Body of pancreas (tissue), 4 donors: ENCODE measurements at regions not wholly inside any gene's neighbourhood (a gene's known extent, or its start where the extent isn't known, plus 50 kb on each side); places are given as distances from the start of the nearest gene placed in this dataset.

ENCODE experiments used
- ATAC-seq: fragments of 150-250 bp; one replicate; pipeline ENCODE4 v1.9.1; 2016
- DNase-seq, 4 donors: peaks; one replicate each; pipeline ENCODE4 v3.0.0-alpha.2; 2019
- H3K27ac ChIP-seq, 4 donors: fragments of 200-600 bp; sonication (generic); 1 replicate in 3 of 4; 2 replicates in 1 of 4; pipeline versions ENCODE4 v1.5.1 to v1.6.1; 2016 to 2019; ENCODE audit warnings: mild to moderate bottlenecking in 1 of 4, mixed read lengths in 1 of 4, moderate library complexity in 1 of 4
- H3K27me3 ChIP-seq, 2 donors: fragments of 200-600 bp; sonication (generic); one replicate each; pipeline ENCODE4 v1.6.0; 2016; ENCODE audit warnings: mild to moderate bottlenecking in 1 of 2
- H3K36me3 ChIP-seq, 2 donors: fragments of 200-600 bp; sonication (generic); replicated peaks in 1 of 2; 2 replicates each; pipeline ENCODE4 v1.5.1; 2016; ENCODE audit warnings: low read depth in 2 of 2; ENCODE audit not compliant: insufficient read depth in 1 of 2
- H3K4me1 ChIP-seq: fragments of 200-600 bp; sonication (generic); one replicate; pipeline ENCODE4 v1.6.0; 2016
- H3K4me3 ChIP-seq, 2 donors: fragments of 200-600 bp; sonication (generic); 1 replicate in 1 of 2; 2 replicates in 1 of 2; pipeline ENCODE4 v1.5.1; 2016 to 2019
- H3K9me3 ChIP-seq, 3 donors: fragments of 200-600 bp; sonication (generic); 1 replicate in 2 of 3; 2 replicates in 1 of 3; pipeline ENCODE4 v1.5.1; 2016
- POLR2A ChIP-seq, 3 donors: fragments of 450-650 bp; IDR thresholded peaks; one replicate each; pipeline ENCODE4 v1.6.1; 2016; ENCODE audit warnings: antibody characterized with exemption in 3 of 3, mild to moderate bottlenecking in 2 of 3
- WGBS, 2 donors: methylation state at CpG; one replicate each; pipeline ENCODE4 v1.1.5; 2017; 5-methylcytosine and 5-hydroxymethylcytosine counted together
- intact Hi-C: fragments of 100-400 bp; cut with DNase I; formaldehyde crosslinking; loops from one replicate; pipeline ENCODE4 v1.15.1; 2023
- TF ChIP-seq, protein P1 (sequence below), 7 experiments: fragments of 450-650 bp in 4 of 7; fragments of 200-600 bp in 3 of 7; sonication (generic) in 3 of 7; IDR thresholded peaks; one replicate each; pipeline ENCODE4 v1.5.1; 2016 to 2019; ENCODE audit warnings: antibody characterized with exemption in 7 of 7

- intact Hi-C loops, result no loop called here
- no peaks in the 10 kb centered on the region for H3K36me3 ChIP-seq
- H3K27me3 ChIP-seq, result no peaks in the 10 kb centered on the region
- ATAC-seq (no peak), DNase-seq (no peak)
- H3K4me1 ChIP-seq, result no peaks in the 10 kb centered on the region
- H3K27ac ChIP-seq, result no peak overlapping the region
- no peaks in the 10 kb centered on the region for H3K9me3 ChIP-seq
- H3K4me3 ChIP-seq, result no peak overlapping the region
- no peak for TF ChIP-seq POLR2A (IDR thresholded peaks at IDR 0.05)
- TF ChIP-seq, protein P1, sequence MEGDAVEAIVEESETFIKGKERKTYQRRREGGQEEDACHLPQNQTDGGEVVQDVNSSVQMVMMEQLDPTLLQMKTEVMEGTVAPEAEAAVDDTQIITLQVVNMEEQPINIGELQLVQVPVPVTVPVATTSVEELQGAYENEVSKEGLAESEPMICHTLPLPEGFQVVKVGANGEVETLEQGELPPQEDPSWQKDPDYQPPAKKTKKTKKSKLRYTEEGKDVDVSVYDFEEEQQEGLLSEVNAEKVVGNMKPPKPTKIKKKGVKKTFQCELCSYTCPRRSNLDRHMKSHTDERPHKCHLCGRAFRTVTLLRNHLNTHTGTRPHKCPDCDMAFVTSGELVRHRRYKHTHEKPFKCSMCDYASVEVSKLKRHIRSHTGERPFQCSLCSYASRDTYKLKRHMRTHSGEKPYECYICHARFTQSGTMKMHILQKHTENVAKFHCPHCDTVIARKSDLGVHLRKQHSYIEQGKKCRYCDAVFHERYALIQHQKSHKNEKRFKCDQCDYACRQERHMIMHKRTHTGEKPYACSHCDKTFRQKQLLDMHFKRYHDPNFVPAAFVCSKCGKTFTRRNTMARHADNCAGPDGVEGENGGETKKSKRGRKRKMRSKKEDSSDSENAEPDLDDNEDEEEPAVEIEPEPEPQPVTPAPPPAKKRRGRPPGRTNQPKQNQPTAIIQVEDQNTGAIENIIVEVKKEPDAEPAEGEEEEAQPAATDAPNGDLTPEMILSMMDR (IDR thresholded peaks at IDR 0.05), result no peak
- 53 to 60% methylated on average over 3 of the region's 3 CpGs for WGBS, 2 donors
These were observed 299.3 kb downstream of the FBXW7 start for GRCh38 chr4:152236519-152237056.

DNA sequence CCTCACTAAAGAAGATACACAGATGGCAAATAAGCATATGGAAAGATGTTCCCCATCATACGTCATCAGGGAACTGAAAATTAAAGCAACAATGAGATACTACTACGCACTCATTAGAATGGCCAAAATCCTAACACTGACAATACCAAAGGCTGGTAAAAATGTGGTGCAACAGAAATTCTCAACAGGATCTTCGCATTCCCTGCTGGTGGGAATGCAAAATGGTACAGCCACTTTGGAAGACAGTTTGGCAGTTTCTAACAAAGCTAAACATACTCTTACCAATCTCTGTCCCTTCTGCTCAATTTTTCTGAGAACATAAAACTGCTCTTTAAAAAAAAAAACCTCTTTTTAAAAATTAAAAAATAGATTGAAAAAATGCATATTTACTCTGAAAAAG, 300.2 kb downstream of the FBXW7 start:
- Histone ChIP-seq H3K27ac (no peak overlapping the region), H3K36me3 (no peaks in the 10 kb centered on the region), H3K4me3 (no peak overlapping the region), H3K4me1 (no peaks in the 10 kb centered on the region), H3K9me3 (no peaks in the 10 kb centered on the region), H3K27me3 (no peaks in the 10 kb centered on the region)
- intact Hi-C loops, result no loop called here
- ATAC-seq, result no peak
- TF ChIP-seq, protein P1 (IDR thresholded peaks at IDR 0.05), result no peak
- no peak for TF ChIP-seq POLR2A (IDR thresholded peaks at IDR 0.05)
- WGBS, 2 donors, result 78 to 86% methylated on average over 3 of the region's 3 CpGs
- no peak for DNase-seq

GRCh38 chr4:152234571-152234970, 301.3 kb downstream of the FBXW7 start:
- WGBS, 2 donors, result 92 to 96% methylated on average over 3 of the region's 3 CpGs
- no peak for DNase-seq

DNA sequence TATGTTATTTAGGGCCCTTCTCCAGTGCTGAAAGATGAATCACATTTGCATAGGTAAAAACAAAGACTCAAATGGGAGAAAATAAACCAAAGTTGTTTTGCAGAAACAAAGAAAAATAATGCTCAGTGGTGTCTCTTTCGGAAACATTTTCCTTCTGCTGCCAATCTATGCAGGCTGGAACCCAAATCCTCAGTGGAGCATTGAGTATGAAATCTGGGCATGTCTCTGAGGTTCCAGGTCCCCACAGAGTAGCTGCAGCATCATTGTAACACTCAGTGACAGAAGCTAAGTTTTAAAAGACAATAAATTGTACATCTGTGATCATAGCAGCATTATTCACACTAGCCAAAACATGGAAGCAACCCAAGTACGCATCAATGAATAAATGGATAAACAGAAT, 303.6 kb downstream of the FBXW7 start:
- intact Hi-C loops, result no loop called here
- H3K36me3 ChIP-seq, result no peaks in the 10 kb centered on the region
- no peak for TF ChIP-seq POLR2A (IDR thresholded peaks at IDR 0.05)
- TF ChIP-seq, protein P1 (IDR thresholded peaks at IDR 0.05), result no peak
- ATAC-seq, result no peak
- H3K27ac ChIP-seq, result no peak overlapping the region
- 72 to 81% methylated on average over 2 of the region's 2 CpGs for whole genome bisulfite sequencing, 2 donors
- H3K4me1 ChIP-seq, result no peaks in the 10 kb centered on the region
- DNase-seq, result no peak
- H3K9me3 ChIP-seq, result no peaks in the 10 kb centered on the region
- no peak overlapping the region for H3K4me3 ChIP-seq
- H3K27me3 ChIP-seq, result no peaks in the 10 kb centered on the region

More at GRCh38 chr4:152234571-152234970, 301.3 kb downstream of the FBXW7 start:
- Histone ChIP-seq H3K36me3 (no peaks in the 10 kb centered on the region), H3K4me3 (no peak overlapping the region), H3K27ac (no peak overlapping the region), H3K27me3 (no peaks in the 10 kb centered on the region), H3K9me3 (no peaks in the 10 kb centered on the region), H3K4me1 (no peaks in the 10 kb centered on the region)
- no peak for TF ChIP-seq POLR2A (IDR thresholded peaks at IDR 0.05)
- TF ChIP-seq, protein P1 (IDR thresholded peaks at IDR 0.05), result no peak
- intact Hi-C loops, result no loop called here
- ATAC-seq, result no peak

DNA sequence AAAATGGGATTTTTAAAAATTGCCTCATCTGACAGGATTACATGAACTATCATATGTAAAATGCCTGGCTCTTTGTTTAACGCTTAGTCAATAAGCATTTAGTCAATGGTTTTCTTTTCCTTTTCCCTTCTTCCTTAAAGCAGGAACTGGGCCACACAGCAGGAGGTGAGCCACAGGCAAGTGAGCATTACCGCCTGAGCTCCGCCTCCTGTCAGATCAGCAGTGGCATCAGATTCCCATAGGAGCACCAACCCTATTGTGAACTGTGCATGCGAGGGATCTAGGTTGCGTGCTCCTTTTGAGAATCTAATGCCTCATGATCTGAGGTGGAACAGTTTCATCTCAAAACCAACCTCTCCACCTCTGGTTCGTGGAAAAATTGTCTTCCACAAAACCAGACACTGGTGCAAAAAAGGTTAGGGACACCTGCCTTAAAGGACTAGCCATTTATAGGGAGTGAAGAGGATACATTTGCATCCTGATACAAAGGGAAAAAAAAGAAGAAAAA, 306.1 kb downstream of the FBXW7 start:
- WGBS, 2 donors, result 74 to 84% methylated on average over 6 of the region's 6 CpGs
- intact Hi-C loops, result no loop called here
- ATAC-seq, result no peak
- Histone ChIP-seq H3K27ac (no peak overlapping the region), H3K9me3 (no peaks in the 10 kb centered on the region), H3K4me1 (no peaks in the 10 kb centered on the region), H3K4me3 (no peak overlapping the region), H3K27me3 (no peaks in the 10 kb centered on the region), H3K36me3 (no peaks in the 10 kb centered on the region)
- TF ChIP-seq, protein P1 (IDR thresholded peaks at IDR 0.05), result no peak
- TF ChIP-seq POLR2A (IDR thresholded peaks at IDR 0.05), result no peak
- no peak for DNase-seq
